K562 (cell line): ENCODE measurements at regions not wholly inside any gene's neighbourhood (a gene's known extent, or its start where the extent isn't known, plus 50 kb on each side); places are given as distances from the start of the nearest gene placed in this dataset.

ENCODE experiments used
- ATAC-seq: fragments of 200-7000 bp; cut with Tn5 transposase; 3 replicates; pipeline ENCODE4 v1.9.1; 2020; ENCODE audit warnings: moderate library complexity
- BruUV-seq: library from RNA; stranded (reverse); fragments of 400-500 nt; replicated peaks from 2 replicates; lab custom pipeline; 2021; lab: Mats Ljungman, UMichigan
- CTCF ChIA-PET: fragments of 300-600 bp; formaldehyde crosslinking; extraction: SDS; loops from one replicate; lab custom pipeline; 2021; ENCODE audit warnings: low intra/inter-chr PET ratio; lab: Yijun Ruan, JAX
- POLR2A ChIA-PET: fragments of 300-600, 350-650 bp; sonication (Branson Sonifier 250); formaldehyde crosslinking; extraction: SDS; loops from one replicate; lab custom pipeline; 2021; ENCODE audit warnings: antibody characterized with exemption, inconsistent platforms; lab: Yijun Ruan, JAX
- DNase-seq, 4 experiments: peaks; one replicate each; pipeline versions ENCODE4 v3.0.0 to v3.0.0-alpha.2; 2011 to 2018; ENCODE audit warnings: low spot score in 3 of 4, mixed read lengths in 3 of 4; ENCODE audit errors: extremely low read depth in 1 of 4
- FAIRE-seq: peaks from 2 replicates; lab custom pipeline; 2011; peaks lifted over from hg19 to GRCh38; lab: Jason Lieb, UNC
- H2AFZ ChIP-seq: 2 replicates; pipeline ENCODE4 v1.6.0; 2011; ENCODE audit warnings: low read depth, low read length, control low read depth, inconsistent platforms
- H3K27ac ChIP-seq: fragments of 200-600 bp; 3 replicates; pipeline ENCODE4 v1.8.0; 2011; ENCODE audit warnings: low read depth, mild to moderate bottlenecking, control low read depth, inconsistent platforms, low read length, moderate library complexity, mixed read lengths; ENCODE audit errors: extremely low read depth
- H3K27me3 ChIP-seq, 2 experiments: fragments of 300-600 bp in 1 of 2; 2 replicates in 1 of 2; 3 replicates in 1 of 2; pipeline versions ENCODE4 v1.6.0 to v1.8.0; 2011; ENCODE audit warnings: inconsistent platforms in 2 of 2, low read length in 2 of 2, mild to moderate bottlenecking in 1 of 2, mixed read lengths in 1 of 2, moderate library complexity in 1 of 2; ENCODE audit not compliant: control insufficient read depth in 2 of 2, insufficient read depth in 2 of 2
- H3K36me3 ChIP-seq: fragments of 300-600 bp; 3 replicates; pipeline ENCODE4 v1.8.0; 2011; ENCODE audit warnings: mild to moderate bottlenecking, low read length, inconsistent platforms; ENCODE audit not compliant: control insufficient read depth, insufficient read depth
- H3K4me1 ChIP-seq, 2 experiments: fragments of 200-600 bp in 1 of 2; replicated peaks in 1 of 2; 2 replicates in 1 of 2; 3 replicates in 1 of 2; pipeline versions ENCODE4 v1.5.1 to v1.8.0; 2011; ENCODE audit warnings: inconsistent platforms in 2 of 2, low read length in 2 of 2, mild to moderate bottlenecking in 1 of 2, mixed read lengths in 1 of 2, moderate library complexity in 1 of 2; ENCODE audit not compliant: control insufficient read depth in 2 of 2, insufficient read depth in 2 of 2
- H3K4me2 ChIP-seq: 2 replicates; pipeline ENCODE4 v1.6.1; 2011; ENCODE audit warnings: low read length, control low read depth, inconsistent platforms, mixed read lengths; ENCODE audit not compliant: insufficient read depth
- H3K4me3 ChIP-seq: fragments of 200-600 bp; sonication (generic), shearing (Covaris generic); 2 replicates; pipeline ENCODE4 v1.5.1; 2016; ENCODE audit warnings: control low read depth, inconsistent platforms
- H3K79me2 ChIP-seq: fragments of 200-600 bp; 3 replicates; pipeline ENCODE4 v1.8.0; 2011; ENCODE audit warnings: low read length, inconsistent platforms; ENCODE audit not compliant: control insufficient read depth, insufficient read depth
- H3K9ac ChIP-seq, 2 experiments: 2 replicates each; pipeline versions ENCODE4 v1.6.0 to v1.6.1; 2011; ENCODE audit warnings: low read depth in 2 of 2, low read length in 2 of 2, control low read depth in 1 of 2, inconsistent platforms in 1 of 2, mild to moderate bottlenecking in 1 of 2, mixed read lengths in 1 of 2; ENCODE audit not compliant: insufficient read depth in 1 of 2
- H3K9me1 ChIP-seq: one replicate; pipeline ENCODE4 v1.6.0; 2011; ENCODE audit warnings: inconsistent platforms, mild to moderate bottlenecking, low read length, moderate library complexity; ENCODE audit not compliant: control insufficient read depth, insufficient read depth
- H3K9me3 ChIP-seq: replicated peaks from 2 replicates; pipeline ENCODE4 v1.5.1; 2011; ENCODE audit warnings: low read depth, low read length, inconsistent platforms; ENCODE audit not compliant: control insufficient read depth, insufficient read depth
- H4K20me1 ChIP-seq: replicated peaks from 2 replicates; pipeline ENCODE4 v1.6.1; 2011; ENCODE audit warnings: low read length, inconsistent platforms, mixed read lengths; ENCODE audit not compliant: control insufficient read depth, insufficient read depth
- ATF6 ChIP-seq: sonication (generic); formaldehyde crosslinking; IDR thresholded peaks from 2 replicates; pipeline ENCODE4 v1.4.0; 2020; ENCODE audit warnings: mild to moderate bottlenecking, missing genetic modification reagents
- BRF1 ChIP-seq: IDR thresholded peaks from 3 replicates; pipeline ENCODE4 v1.6.1; 2011; ENCODE audit warnings: borderline replicate concordance, mild to moderate bottlenecking; ENCODE audit not compliant: insufficient read length; ENCODE audit errors: extremely low read depth
- E2F6 ChIP-seq, 2 experiments: IDR thresholded peaks; 2 replicates each; pipeline ENCODE4 v1.6.1; 2011; ENCODE audit warnings: borderline replicate concordance in 1 of 2, control low read depth in 1 of 2, low read depth in 1 of 2, low read length in 1 of 2, mild to moderate bottlenecking in 1 of 2, mixed read lengths in 1 of 2, moderate library complexity in 1 of 2; ENCODE audit not compliant: insufficient read depth in 1 of 2, insufficient read length in 1 of 2, poor library complexity in 1 of 2, severe bottlenecking in 1 of 2; ENCODE audit errors: extremely low read depth in 1 of 2
- FOS ChIP-seq: IDR thresholded peaks from 3 replicates; pipeline ENCODE4 v1.6.1; 2011; ENCODE audit not compliant: insufficient read length; ENCODE audit errors: extremely low read depth
- JUND ChIP-seq, 2 experiments: IDR thresholded peaks; 2 replicates in 1 of 2; 3 replicates in 1 of 2; pipeline ENCODE4 v1.6.1; 2011; ENCODE audit warnings: borderline replicate concordance in 2 of 2, low read depth in 2 of 2, low read length in 2 of 2, improper control_type of control experiment in 1 of 2, missing biosample characterization in 1 of 2, missing genetic modification characterization in 1 of 2, missing genetic modification reagents in 1 of 2
- MAFF ChIP-seq: IDR thresholded peaks from 2 replicates; pipeline ENCODE4 v1.6.1; 2012; ENCODE audit warnings: low read length, improper control_type of control experiment
- MAZ ChIP-seq, 2 experiments: fragments of 450-650 bp in 1 of 2; sonication (generic) in 1 of 2; formaldehyde crosslinking; IDR thresholded peaks in 1 of 2; conservative IDR thresholded peaks in 1 of 2; 2 replicates each; pipeline versions ENCODE4 v1.4.0 to v1.5.0; 2020; ENCODE audit warnings: mild to moderate bottlenecking in 1 of 2, missing genetic modification reagents in 1 of 2
- MCM5 ChIP-seq: fragments of 450-650 bp; IDR thresholded peaks from 2 replicates; pipeline ENCODE4 v1.6.1; 2016; ENCODE audit warnings: low read depth
- NELFE ChIP-seq: IDR thresholded peaks from 2 replicates; pipeline ENCODE4 v1.6.1; 2011; ENCODE audit warnings: mild to moderate bottlenecking; ENCODE audit not compliant: insufficient read depth, insufficient read length
- NR4A1 ChIP-seq, 2 experiments: fragments of 250-450 bp in 1 of 2; fragments of 450-650 bp in 1 of 2; sonication (Bioruptor Pico) in 1 of 2; IDR thresholded peaks; 2 replicates each; pipeline versions ENCODE4 v1.4.0 to v1.6.1; 2016 to 2020; ENCODE audit warnings: mild to moderate bottlenecking in 2 of 2, missing compliant biosample characterization in 1 of 2, missing genetic modification characterization in 1 of 2, moderate library complexity in 1 of 2
- PTRF ChIP-seq: fragments of 450-650 bp; IDR thresholded peaks from 2 replicates; pipeline ENCODE4 v1.6.1; 2016; ENCODE audit warnings: mild to moderate bottlenecking, missing genetic modification characterization, missing compliant biosample characterization
- RBFOX2 ChIP-seq: fragments of 200-400 bp; formaldehyde crosslinking; IDR thresholded peaks from 2 replicates; pipeline ENCODE4 v1.6.1; 2017; ENCODE audit warnings: low read depth, mild to moderate bottlenecking, low read length, moderate library complexity
- RHOXF2B ChIP-seq: fragments of 250-450 bp; sonication (Bioruptor Pico); conservative IDR thresholded peaks from 2 replicates; pipeline ENCODE4 v1.5.1; 2021
- TOE1 ChIP-seq, 2 experiments: fragments of 450-650 bp in 1 of 2; sonication (generic) in 1 of 2; formaldehyde crosslinking in 1 of 2; IDR thresholded peaks; 2 replicates each; pipeline versions ENCODE4 v1.7.1 to v1.8.0; 2016 to 2022; ENCODE audit warnings: borderline replicate concordance in 2 of 2, mild to moderate bottlenecking in 2 of 2, antibody characterized with exemption in 1 of 2, inconsistent platforms in 1 of 2, low read depth in 1 of 2, missing genetic modification reagents in 1 of 2, moderate library complexity in 1 of 2
- VEZF1 ChIP-seq: fragments of 200-800 bp; sonication (Bioruptor generic); IDR thresholded peaks from 2 replicates; pipeline ENCODE4 v1.6.1; 2017; ENCODE audit warnings: missing genetic modification characterization, missing compliant biosample characterization
- ZNF197 ChIP-seq: fragments of 200-800 bp; sonication (Bioruptor generic); IDR thresholded peaks from 2 replicates; pipeline ENCODE4 v1.6.1; 2016; ENCODE audit warnings: low read depth, missing genetic modification characterization, missing compliant biosample characterization
- WGBS: fragments of 100-300 bp; shearing (Covaris generic); methylation state at CpG from one replicate; pipeline ENCODE4 v1.1.6; 2016; ENCODE audit warnings: low coverage, mixed read lengths; ENCODE audit not compliant: insufficient coverage; ENCODE audit errors: missing lambda C conversion rate; 5-methylcytosine and 5-hydroxymethylcytosine counted together
- in situ Hi-C: fragments of 300-500 bp; cut with MboI; formaldehyde crosslinking; loops from 4 replicates; pipeline ENCODE4 v1.15.0; 2018; ENCODE audit warnings: inconsistent platforms, mixed read lengths
- intact Hi-C: fragments of 100-400 bp; cut with micrococcal nuclease; formaldehyde crosslinking; loops from 2 replicates; pipeline ENCODE4 v1.14.2; 2022

GRCh38 chr1:72869441-72869840 lies 587.1 kb upstream of the NEGR1 start (continued):
- TF ChIP-seq ZNF197 (CRISPR knock-in tag) (no peak), TOE1 (IDR thresholded peaks at IDR 0.05; ENCODE audit: borderline replicate concordance) (no peak), TOE1 (CRISPR knock-in tag; IDR thresholded peaks at IDR 0.05; ENCODE audit: borderline replicate concordance, low read depth) (no peak)

- no peak for FAIRE-seq
- Histone ChIP-seq H3K4me1 (no peaks in the 10 kb centered on the region), H3K4me2 (no peak overlapping the region), H3K27ac (no peak overlapping the region), H3K79me2 (no peaks in the 10 kb centered on the region), H3K27me3 (no peaks in the 10 kb centered on the region), H3K9ac (no peak overlapping the region), H3K9me1 (no peaks in the 10 kb centered on the region), H2AFZ (no peak overlapping the region), H3K9me3 (no peaks in the 10 kb centered on the region), H3K4me3 (no peak overlapping the region), H3K36me3 (no peaks in the 10 kb centered on the region), H4K20me1 (no peaks in the 10 kb centered on the region)
- WGBS: 3% methylated on average over 4 of the region's 4 CpGs
- DNase-seq: no peak
- in situ Hi-C loops: no loop called here
- POLR2A ChIA-PET: no interaction called here
- ATAC-seq: no peak
- CTCF ChIA-PET: no interaction called here
- intact Hi-C loops: no loop called here
- no TSS peak for BruUV-seq
- no peak for TF ChIP-seq NR4A1 (CRISPR knock-in tag; IDR thresholded peaks at IDR 0.05)
- no peak for TF ChIP-seq NR4A1 (tag; IDR thresholded peaks at IDR 0.05)
- no peak for TF ChIP-seq MCM5
- no peak for TF ChIP-seq NELFE
- TF ChIP-seq ATF6: no peak
- no peak for TF ChIP-seq RBFOX2
- no peak for TF ChIP-seq MAZ (CRISPR knock-in tag; conservative IDR thresholded peaks at IDR 0.05 in 1 of 2, IDR thresholded peaks at IDR 0.05 in 1 of 2)
- TF ChIP-seq FOS: no peak
- no peak for TF ChIP-seq BRF1
- no peak for TF ChIP-seq MAFF
- TF ChIP-seq RHOXF2B (CRISPR knock-in tag): no peak
- no peak for TF ChIP-seq PTRF
- no peak for TF ChIP-seq VEZF1 (CRISPR knock-in tag)
- no peak for TF ChIP-seq E2F6 (IDR thresholded peaks at IDR 0.05; ENCODE audit: borderline replicate concordance in 1 of 2, extremely low read depth in 1 of 2, insufficient read depth in 1 of 2, insufficient read length in 1 of 2, low read depth in 1 of 2, low read length in 1 of 2, poor library complexity in 1 of 2, severe bottlenecking in 1 of 2)
- TF ChIP-seq JUND (IDR thresholded peaks at IDR 0.05; ENCODE audit: borderline replicate concordance, low read depth, low read length): no peak
- TF ChIP-seq JUND (tag; IDR thresholded peaks at IDR 0.05; ENCODE audit: borderline replicate concordance, low read depth, low read length): no peak
These were observed 569.3 kb upstream of the NEGR1 start for GRCh38 chr1:72851597-72851996.
